Left lung (tissue), 4 donors: ENCODE measurements at regions not wholly inside any gene's neighbourhood (a gene's known extent, or its start where the extent isn't known, plus 50 kb on each side); places are given as distances from the start of the nearest gene placed in this dataset.
A peak's percentile ranks its signal among the peaks of the same experiment; 100 is the strongest.

Source experiments
- ATAC-seq: fragments of 200-7000 bp; cut with Tn5 transposase; one replicate; pipeline ENCODE4 v1.9.1; 2020; ENCODE audit warnings: moderate library complexity
- DNase-seq, 4 donors: peaks; one replicate each; pipeline ENCODE4 v3.0.0-alpha.2; 2013 to 2020
- H3K27ac ChIP-seq, 2 donors: fragments of 200-600 bp; sonication (generic) in 1 of 2; one replicate each; pipeline versions ENCODE4 v1.5.0 to v1.8.0; 2020 to 2021
- H3K27me3 ChIP-seq, 2 donors: fragments of 200-600 bp; sonication (generic) in 1 of 2; one replicate each; pipeline versions ENCODE4 v1.5.0 to v1.8.0; 2020 to 2021
- H3K36me3 ChIP-seq, 2 donors: fragments of 200-600 bp; sonication (generic) in 1 of 2; one replicate each; pipeline versions ENCODE4 v1.5.0 to v1.8.0; 2020 to 2021
- H3K4me1 ChIP-seq, 2 donors: fragments of 200-600 bp; one replicate each; pipeline ENCODE4 v1.8.0; 2021
- H3K4me3 ChIP-seq, 2 donors: fragments of 200-600 bp; sonication (generic) in 1 of 2; one replicate each; pipeline versions ENCODE4 v1.5.0 to v1.8.0; 2020 to 2021; ENCODE audit warnings: mild to moderate bottlenecking in 1 of 2
- H3K9me3 ChIP-seq, 2 donors: fragments of 200-600 bp; sonication (generic) in 1 of 2; one replicate each; pipeline versions ENCODE4 v1.5.0 to v1.8.0; 2020 to 2021
- intact Hi-C, 2 donors: fragments of 100-400 bp; cut with DNase I; formaldehyde crosslinking; loops; one replicate each; pipeline versions ENCODE4 v1.11.2 to v1.14.2; 2022
- TF ChIP-seq, protein P1 (sequence below), 2 donors: fragments of 200-600 bp; sonication (generic) in 1 of 2; IDR thresholded peaks; one replicate each; pipeline versions ENCODE4 v1.5.0 to v1.8.0; 2021; ENCODE audit warnings: antibody characterized with exemption in 2 of 2
- donor health status: DM: no; HTN: yes; CAD: no.
- donor health status: DM: no; HTN: no; CAD: no.

DNA sequence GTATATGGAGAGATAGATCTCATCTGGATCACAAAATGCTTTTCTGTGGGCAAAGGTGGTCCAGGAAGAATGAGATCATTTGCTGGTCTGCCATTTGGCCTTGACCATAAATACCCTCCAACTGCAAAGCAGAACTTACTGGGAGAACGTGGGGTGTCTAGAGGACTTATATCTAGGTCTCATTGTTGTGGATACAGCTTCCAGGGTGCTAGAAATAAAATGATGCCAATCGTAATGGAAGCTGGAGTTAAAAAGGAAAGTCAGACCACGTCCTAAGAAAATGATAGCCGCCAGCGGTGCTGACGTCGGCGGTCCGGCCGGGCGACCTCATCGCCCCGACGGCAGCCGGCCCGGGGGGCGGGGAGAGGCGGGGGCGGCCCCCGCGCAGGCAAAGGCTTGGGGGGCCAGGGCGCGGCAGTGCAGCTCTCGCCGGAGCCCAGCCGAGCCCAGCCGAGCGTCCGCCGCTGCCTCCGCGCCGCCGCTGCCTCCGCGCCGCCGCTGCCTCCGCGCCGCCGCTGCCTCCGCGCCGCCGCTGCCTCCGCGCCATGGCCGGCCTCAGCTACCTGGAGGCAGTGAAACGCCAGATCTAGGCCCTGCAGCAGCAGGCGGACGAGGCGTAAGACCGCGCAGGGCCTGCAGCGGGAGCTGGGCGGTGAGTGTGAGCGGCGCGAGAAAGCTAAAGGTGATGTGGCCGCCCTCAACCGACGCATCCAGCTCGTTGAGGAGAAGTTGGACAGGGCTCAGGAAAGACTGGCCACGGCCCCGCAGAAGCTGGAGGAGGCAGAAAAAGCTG, 89.5 kb downstream of the EOMES start:
- TF ChIP-seq, protein P1, sequence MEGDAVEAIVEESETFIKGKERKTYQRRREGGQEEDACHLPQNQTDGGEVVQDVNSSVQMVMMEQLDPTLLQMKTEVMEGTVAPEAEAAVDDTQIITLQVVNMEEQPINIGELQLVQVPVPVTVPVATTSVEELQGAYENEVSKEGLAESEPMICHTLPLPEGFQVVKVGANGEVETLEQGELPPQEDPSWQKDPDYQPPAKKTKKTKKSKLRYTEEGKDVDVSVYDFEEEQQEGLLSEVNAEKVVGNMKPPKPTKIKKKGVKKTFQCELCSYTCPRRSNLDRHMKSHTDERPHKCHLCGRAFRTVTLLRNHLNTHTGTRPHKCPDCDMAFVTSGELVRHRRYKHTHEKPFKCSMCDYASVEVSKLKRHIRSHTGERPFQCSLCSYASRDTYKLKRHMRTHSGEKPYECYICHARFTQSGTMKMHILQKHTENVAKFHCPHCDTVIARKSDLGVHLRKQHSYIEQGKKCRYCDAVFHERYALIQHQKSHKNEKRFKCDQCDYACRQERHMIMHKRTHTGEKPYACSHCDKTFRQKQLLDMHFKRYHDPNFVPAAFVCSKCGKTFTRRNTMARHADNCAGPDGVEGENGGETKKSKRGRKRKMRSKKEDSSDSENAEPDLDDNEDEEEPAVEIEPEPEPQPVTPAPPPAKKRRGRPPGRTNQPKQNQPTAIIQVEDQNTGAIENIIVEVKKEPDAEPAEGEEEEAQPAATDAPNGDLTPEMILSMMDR (IDR thresholded peaks at IDR 0.05), result no peak
- Histone ChIP-seq H3K9me3 (no peaks in the 10 kb centered on the region), H3K36me3 (no peaks in the 10 kb centered on the region), H3K27me3 (no peaks in the 10 kb centered on the region), H3K27ac (peak overlapping the region; percentile 83 to 88), H3K4me3 (peak overlapping the region; percentile 52 to 55), H3K4me1 (peaks cover 0 to 16% of the 10 kb centered on the region in 2 donors)
- DNase-seq, result peak; percentile 57 to 84 (median 62)
- ATAC-seq, result peak; percentile 86
- intact Hi-C loops, result no loop called here

DNA sequence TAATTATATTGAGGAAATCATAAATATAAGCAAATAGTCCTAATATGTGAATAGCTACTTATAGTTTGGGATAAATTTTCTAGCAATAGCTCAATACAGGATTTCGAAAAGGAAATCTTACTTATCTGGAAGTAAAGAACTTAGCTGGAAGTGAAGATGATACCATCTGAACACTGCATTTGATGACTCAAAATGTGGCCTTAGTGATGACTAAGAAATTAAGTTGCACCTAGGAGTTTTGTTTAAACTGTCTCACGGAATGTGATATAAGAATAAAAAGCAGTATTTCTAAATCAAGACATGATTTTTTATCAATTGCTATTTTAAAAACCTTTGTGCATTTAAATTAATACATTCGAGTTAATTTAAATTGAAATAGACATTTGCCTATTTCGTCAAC, 91.2 kb downstream of the EOMES start:
- H3K27ac ChIP-seq, result no peak overlapping the region
- ATAC-seq (no peak), DNase-seq (no peak)
- H3K9me3 ChIP-seq, result no peaks in the 10 kb centered on the region
- TF ChIP-seq, protein P1 (IDR thresholded peaks at IDR 0.05), result no peak
- no peaks in the 10 kb centered on the region for H3K36me3 ChIP-seq
- H3K27me3 ChIP-seq, result no peaks in the 10 kb centered on the region
- no peak overlapping the region for H3K4me3 ChIP-seq
- intact Hi-C loops, result no loop called here
- H3K4me1 ChIP-seq, result peaks cover 0 to 16% of the 10 kb centered on the region in 2 donors

DNA sequence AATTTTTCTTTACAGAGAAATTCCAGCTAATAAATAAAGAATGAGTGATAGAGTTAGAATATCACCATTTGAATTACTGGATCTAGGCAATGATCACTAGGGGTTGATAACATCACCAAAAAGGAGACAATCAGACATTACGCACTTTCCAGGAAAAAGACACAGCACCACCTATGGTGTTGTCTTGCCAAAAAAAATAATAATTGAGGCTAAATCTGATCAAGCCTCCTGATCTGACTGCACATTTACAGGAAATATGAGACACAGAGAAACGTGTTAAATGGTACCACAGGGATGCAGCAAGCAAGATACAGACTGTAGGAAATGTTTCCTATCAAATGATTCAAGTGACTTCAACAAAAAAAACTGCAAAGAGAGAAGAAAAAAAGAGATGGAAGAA, 92.8 kb downstream of the EOMES start:
- Histone ChIP-seq H3K4me3 (no peak overlapping the region), H3K36me3 (no peaks in the 10 kb centered on the region), H3K9me3 (no peaks in the 10 kb centered on the region), H3K27ac (no peak overlapping the region), H3K27me3 (no peaks in the 10 kb centered on the region), H3K4me1 (peaks cover 0 to 16% of the 10 kb centered on the region in 2 donors)
- DNase-seq (no peak), ATAC-seq (no peak)
- intact Hi-C loops, result no loop called here
- TF ChIP-seq, protein P1 (IDR thresholded peaks at IDR 0.05), result no peak

DNA sequence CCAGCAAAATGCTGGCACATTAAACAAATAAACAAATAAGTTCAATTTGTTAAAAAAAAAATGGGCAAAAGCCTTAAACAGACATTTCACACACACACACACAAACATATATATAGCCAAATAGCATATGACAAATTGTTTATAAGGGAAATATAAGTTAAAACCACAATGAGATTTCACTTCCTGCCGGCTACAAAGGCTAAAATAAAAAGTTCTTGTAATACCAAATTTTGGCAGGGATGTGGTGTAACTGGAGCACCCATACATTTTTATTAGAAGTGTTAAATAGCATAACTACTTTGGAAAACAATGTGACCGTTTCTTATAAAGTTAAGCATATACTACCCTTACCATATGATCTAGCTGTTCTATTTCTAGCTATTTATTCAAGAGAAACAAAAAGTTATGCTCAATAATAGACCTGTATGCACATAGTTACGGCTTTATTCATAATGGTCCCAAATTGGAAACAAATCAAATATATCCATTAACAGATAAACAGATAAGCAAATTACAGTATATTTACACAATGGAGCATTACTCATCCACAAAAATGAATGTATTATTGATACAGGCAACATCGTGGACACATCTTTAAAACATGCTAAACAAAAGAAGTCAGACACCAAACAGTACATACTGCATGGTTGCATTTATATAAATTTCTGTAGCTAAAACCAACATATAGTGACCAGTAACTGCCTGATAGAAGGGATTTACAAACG, 93.9 kb downstream of the EOMES start:
- no peaks in the 10 kb centered on the region for H3K36me3 ChIP-seq
- intact Hi-C loops, result no loop called here
- TF ChIP-seq, protein P1 (IDR thresholded peaks at IDR 0.05), result no peak

GRCh38 chr3:27626596-27627118, 95.5 kb downstream of the EOMES start:
- Histone ChIP-seq H3K27me3 (no peaks in the 10 kb centered on the region), H3K27ac (no peak overlapping the region), H3K9me3 (no peaks in the 10 kb centered on the region), H3K4me1 (peaks cover 0 to 21% of the 10 kb centered on the region in 2 donors), H3K36me3 (no peaks in the 10 kb centered on the region), H3K4me3 (no peak overlapping the region)
- ATAC-seq, result no peak
- intact Hi-C loops, result no loop called here
- TF ChIP-seq, protein P1 (IDR thresholded peaks at IDR 0.05), result no peak
- no peak for DNase-seq

More for the DNA sequence above, 93.9 kb downstream of the EOMES start:
- peaks cover 0 to 19% of the 10 kb centered on the region in 2 donors for H3K4me1 ChIP-seq
- ATAC-seq, result no peak
- no peak overlapping the region for H3K27ac ChIP-seq
- DNase-seq, result no peak
- H3K4me3 ChIP-seq, result no peak overlapping the region
- H3K9me3 ChIP-seq, result no peaks in the 10 kb centered on the region
- H3K27me3 ChIP-seq, result no peaks in the 10 kb centered on the region
